Vagina (tissue), 2 donors: ENCODE measurements at regions not wholly inside any gene's neighbourhood (a gene's known extent, or its start where the extent isn't known, plus 50 kb on each side); places are given as distances from the start of the nearest gene placed in this dataset.

ENCODE experiments used
- POLR2A ChIP-seq, 2 donors: fragments of 450-650 bp; IDR thresholded peaks; one replicate each; pipeline ENCODE4 v1.6.1; 2017; ENCODE audit warnings: antibody characterized with exemption in 2 of 2, mild to moderate bottlenecking in 2 of 2, moderate library complexity in 2 of 2
- TF ChIP-seq, protein P1 (sequence below), 3 experiments: fragments of 450-650 bp in 2 of 3; fragments of 200-600 bp in 1 of 3; sonication (generic) in 1 of 3; IDR thresholded peaks; one replicate each; pipeline ENCODE4 v1.5.1; 2017 to 2019; ENCODE audit warnings: antibody characterized with exemption in 3 of 3, mild to moderate bottlenecking in 2 of 3, moderate library complexity in 2 of 3

DNA sequence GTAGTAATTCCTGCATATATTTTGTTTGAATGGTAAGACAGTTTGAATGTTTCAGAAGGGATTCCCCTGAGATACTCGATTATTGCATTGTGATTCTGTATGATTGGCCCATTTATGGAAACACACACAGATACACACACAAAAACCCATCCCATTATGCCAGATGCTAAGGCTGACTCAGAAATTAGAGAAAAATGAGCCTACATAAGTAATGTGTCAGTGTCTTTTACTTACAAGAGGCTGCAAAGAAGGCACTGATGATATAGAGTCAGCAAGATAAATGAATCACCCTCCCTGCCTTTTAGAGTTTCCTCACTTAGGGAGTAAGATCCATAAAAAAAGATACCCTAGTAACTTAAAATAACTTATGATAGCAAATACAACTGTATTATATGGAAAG lies 1481.1 kb upstream of the ACVR2A start:
- TF ChIP-seq, protein P1, sequence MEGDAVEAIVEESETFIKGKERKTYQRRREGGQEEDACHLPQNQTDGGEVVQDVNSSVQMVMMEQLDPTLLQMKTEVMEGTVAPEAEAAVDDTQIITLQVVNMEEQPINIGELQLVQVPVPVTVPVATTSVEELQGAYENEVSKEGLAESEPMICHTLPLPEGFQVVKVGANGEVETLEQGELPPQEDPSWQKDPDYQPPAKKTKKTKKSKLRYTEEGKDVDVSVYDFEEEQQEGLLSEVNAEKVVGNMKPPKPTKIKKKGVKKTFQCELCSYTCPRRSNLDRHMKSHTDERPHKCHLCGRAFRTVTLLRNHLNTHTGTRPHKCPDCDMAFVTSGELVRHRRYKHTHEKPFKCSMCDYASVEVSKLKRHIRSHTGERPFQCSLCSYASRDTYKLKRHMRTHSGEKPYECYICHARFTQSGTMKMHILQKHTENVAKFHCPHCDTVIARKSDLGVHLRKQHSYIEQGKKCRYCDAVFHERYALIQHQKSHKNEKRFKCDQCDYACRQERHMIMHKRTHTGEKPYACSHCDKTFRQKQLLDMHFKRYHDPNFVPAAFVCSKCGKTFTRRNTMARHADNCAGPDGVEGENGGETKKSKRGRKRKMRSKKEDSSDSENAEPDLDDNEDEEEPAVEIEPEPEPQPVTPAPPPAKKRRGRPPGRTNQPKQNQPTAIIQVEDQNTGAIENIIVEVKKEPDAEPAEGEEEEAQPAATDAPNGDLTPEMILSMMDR (IDR thresholded peaks at IDR 0.05) = no peak
- TF ChIP-seq POLR2A (IDR thresholded peaks at IDR 0.05) = no peak
